Testis (tissue), 2 donors: ENCODE measurements at regions not wholly inside any gene's neighbourhood (a gene's known extent, or its start where the extent isn't known, plus 50 kb on each side); places are given as distances from the start of the nearest gene placed in this dataset.
"Not testable (repeated sequence)": the region's sequence is repeated elsewhere in the genome, so short reads cannot be mapped to it uniquely, and the experiment has no call there.

ENCODE experiments used
- DNase-seq: peaks from one replicate; pipeline ENCODE4 v3.0.0-alpha.2; 2019
- H3K27ac ChIP-seq, 2 donors: fragments of 200-600 bp; sonication (generic); one replicate each; pipeline ENCODE4 v1.5.1; 2019
- H3K27me3 ChIP-seq: fragments of 200-600 bp; sonication (generic); one replicate; pipeline ENCODE4 v1.5.1; 2019
- H3K36me3 ChIP-seq: fragments of 200-600 bp; sonication (generic); one replicate; pipeline ENCODE4 v1.5.1; 2017; ENCODE audit warnings: low read depth; ENCODE audit errors: missing control alignments
- H3K4me1 ChIP-seq: fragments of 200-600 bp; sonication (generic); one replicate; pipeline ENCODE4 v1.5.1; 2019
- H3K4me3 ChIP-seq, 2 donors: fragments of 200-600 bp; sonication (generic); one replicate each; pipeline ENCODE4 v1.5.1; 2017 to 2019
- H3K9me3 ChIP-seq: fragments of 200-600 bp; sonication (generic); one replicate; pipeline ENCODE4 v1.5.1; 2017
- POLR2A ChIP-seq: fragments of 450-650 bp; IDR thresholded peaks from one replicate; pipeline ENCODE4 v1.6.1; 2017; ENCODE audit warnings: antibody characterized with exemption, mild to moderate bottlenecking, moderate library complexity
- WGBS, 2 donors: methylation state at CpG; one replicate each; pipeline ENCODE4 v1.1.5; 2018; 5-methylcytosine and 5-hydroxymethylcytosine counted together
- intact Hi-C: fragments of 100-400 bp; cut with DNase I; formaldehyde crosslinking; loops from one replicate; pipeline ENCODE4 v1.15.1; 2023; ENCODE audit warnings: low total_unique reads
- TF ChIP-seq, protein P1 (sequence below), 3 experiments: fragments of 450-650 bp in 2 of 3; fragments of 200-600 bp in 1 of 3; sonication (generic) in 1 of 3; IDR thresholded peaks; one replicate each; pipeline ENCODE4 v1.5.1; 2016 to 2019; ENCODE audit warnings: antibody characterized with exemption in 3 of 3, mild to moderate bottlenecking in 2 of 3, moderate library complexity in 1 of 3

DNA sequence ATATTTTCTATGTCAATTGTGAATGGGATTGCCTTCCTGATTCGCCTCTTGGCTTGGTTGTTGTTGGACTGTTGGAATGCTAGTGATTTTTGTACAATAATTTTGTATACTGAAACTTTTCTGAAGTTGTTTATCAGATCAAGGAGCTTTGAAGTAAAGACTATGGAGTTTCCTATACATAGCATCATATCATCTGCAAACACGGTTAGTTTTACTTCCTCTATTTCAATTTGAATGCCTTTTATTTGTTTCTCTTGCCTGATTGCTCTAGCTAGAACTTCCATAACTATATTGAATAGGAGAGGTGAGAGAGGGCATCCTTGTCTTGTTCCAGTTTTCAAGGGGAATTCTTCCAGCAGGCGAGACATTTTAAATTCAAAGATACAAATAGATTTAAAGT is 226.5 kb downstream of the FBXO8 start:
- DNase-seq: no peak
- H3K27ac ChIP-seq: no peak overlapping the region
- 53 to 85% methylated on average over 3 of the region's 3 CpGs for WGBS, 2 donors
- no peak overlapping the region for H3K4me3 ChIP-seq
- intact Hi-C loops: no loop called here
- H3K4me1 ChIP-seq: no peaks in the 10 kb centered on the region
- H3K9me3 ChIP-seq: no peaks in the 10 kb centered on the region
- no peaks in the 10 kb centered on the region for H3K27me3 ChIP-seq
- no peaks in the 10 kb centered on the region for H3K36me3 ChIP-seq
- TF ChIP-seq, protein P1, sequence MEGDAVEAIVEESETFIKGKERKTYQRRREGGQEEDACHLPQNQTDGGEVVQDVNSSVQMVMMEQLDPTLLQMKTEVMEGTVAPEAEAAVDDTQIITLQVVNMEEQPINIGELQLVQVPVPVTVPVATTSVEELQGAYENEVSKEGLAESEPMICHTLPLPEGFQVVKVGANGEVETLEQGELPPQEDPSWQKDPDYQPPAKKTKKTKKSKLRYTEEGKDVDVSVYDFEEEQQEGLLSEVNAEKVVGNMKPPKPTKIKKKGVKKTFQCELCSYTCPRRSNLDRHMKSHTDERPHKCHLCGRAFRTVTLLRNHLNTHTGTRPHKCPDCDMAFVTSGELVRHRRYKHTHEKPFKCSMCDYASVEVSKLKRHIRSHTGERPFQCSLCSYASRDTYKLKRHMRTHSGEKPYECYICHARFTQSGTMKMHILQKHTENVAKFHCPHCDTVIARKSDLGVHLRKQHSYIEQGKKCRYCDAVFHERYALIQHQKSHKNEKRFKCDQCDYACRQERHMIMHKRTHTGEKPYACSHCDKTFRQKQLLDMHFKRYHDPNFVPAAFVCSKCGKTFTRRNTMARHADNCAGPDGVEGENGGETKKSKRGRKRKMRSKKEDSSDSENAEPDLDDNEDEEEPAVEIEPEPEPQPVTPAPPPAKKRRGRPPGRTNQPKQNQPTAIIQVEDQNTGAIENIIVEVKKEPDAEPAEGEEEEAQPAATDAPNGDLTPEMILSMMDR (IDR thresholded peaks at IDR 0.05): no peak
- TF ChIP-seq POLR2A: no peak

DNA sequence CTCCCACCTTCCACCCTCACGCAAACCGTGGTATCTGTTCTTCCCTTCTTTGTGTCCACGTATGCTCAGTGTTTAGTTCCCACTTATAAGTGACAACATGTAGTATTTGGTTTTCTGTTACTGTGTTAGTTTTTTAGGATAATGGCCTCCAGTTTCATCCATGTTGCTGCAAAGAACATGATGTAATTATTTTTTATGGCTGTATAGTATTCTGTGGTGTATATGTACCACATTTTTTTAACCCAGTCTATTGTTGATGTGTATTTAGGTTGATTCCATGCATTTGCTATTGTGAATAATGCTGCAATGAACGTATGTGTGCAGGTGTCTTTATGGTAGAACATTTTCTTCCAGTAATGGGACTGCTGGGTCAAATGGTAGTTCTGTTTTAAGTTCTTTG is 228.1 kb downstream of the FBXO8 start:
- no peak overlapping the region for H3K27ac ChIP-seq
- no peaks in the 10 kb centered on the region for H3K36me3 ChIP-seq
- intact Hi-C loops: no loop called here
- no peaks in the 10 kb centered on the region for H3K4me1 ChIP-seq
- H3K27me3 ChIP-seq: no peaks in the 10 kb centered on the region
- 84 to 96% methylated on average over 4 of the region's 4 CpGs for WGBS, 2 donors
- TF ChIP-seq, protein P1 (IDR thresholded peaks at IDR 0.05): no peak
- TF ChIP-seq POLR2A: no peak
- no peak overlapping the region for H3K4me3 ChIP-seq
- no peak for DNase-seq
- no peaks in the 10 kb centered on the region for H3K9me3 ChIP-seq

DNA sequence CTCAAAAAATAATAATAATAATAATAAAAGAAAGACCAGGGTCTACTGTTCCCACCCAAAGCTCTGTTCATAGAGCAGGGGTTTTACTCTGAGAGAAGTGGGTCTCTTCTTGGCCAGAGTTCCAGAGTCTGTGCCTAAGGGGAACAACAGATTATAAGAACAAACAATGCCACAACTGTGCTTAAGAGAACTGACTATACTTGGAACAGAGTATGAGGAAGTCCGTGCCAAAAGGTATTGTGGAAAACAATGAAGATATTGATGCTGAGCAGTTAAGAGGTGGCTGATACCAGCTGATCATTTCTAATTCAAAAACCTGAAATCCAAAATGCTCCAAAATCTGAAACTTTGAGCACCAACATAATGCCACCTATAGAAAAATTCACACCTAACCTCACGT is 229.6 kb downstream of the FBXO8 start:
- intact Hi-C loops: no loop called here
- WGBS, 2 donors: 77 to 91% methylated on average over 2 of the region's 2 CpGs
- Histone ChIP-seq H3K27ac (no peak overlapping the region), H3K4me1 (no peaks in the 10 kb centered on the region), H3K4me3 (no peak overlapping the region), H3K36me3 (no peaks in the 10 kb centered on the region), H3K9me3 (no peaks in the 10 kb centered on the region), H3K27me3 (no peaks in the 10 kb centered on the region)
- DNase-seq: no peak
- no peak for TF ChIP-seq POLR2A
- TF ChIP-seq, protein P1 (IDR thresholded peaks at IDR 0.05): no peak

DNA sequence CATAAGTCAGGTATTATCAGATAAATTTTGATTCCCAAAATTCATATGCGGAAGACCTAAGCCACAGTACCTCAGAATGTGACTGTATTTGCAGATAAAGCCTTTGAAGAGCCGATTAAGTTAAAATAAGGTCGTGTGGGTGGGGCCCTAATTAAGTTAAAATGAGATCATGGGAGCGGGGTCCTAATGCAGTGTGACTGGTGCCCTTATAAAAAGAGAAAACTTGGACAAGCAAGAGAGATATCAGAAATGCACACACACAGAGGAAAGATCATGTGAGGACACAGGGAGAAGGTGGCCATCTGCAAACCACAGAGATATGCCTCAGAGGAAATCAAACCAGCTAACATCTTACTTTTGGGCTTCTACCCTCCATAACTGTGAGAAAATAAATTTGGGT is 236.1 kb downstream of the FBXO8 start:
- no peaks in the 10 kb centered on the region for H3K9me3 ChIP-seq
- intact Hi-C loops: no loop called here
- H3K4me1 ChIP-seq: no peaks in the 10 kb centered on the region
- WGBS, 2 donors: 65 to 68% methylated on average over 4 of the region's 4 CpGs
- H3K4me3 ChIP-seq: no peak overlapping the region
- TF ChIP-seq, protein P1 (IDR thresholded peaks at IDR 0.05): no peak
- no peak for TF ChIP-seq POLR2A
- no peaks in the 10 kb centered on the region for H3K36me3 ChIP-seq
- no peak overlapping the region for H3K27ac ChIP-seq
- H3K27me3 ChIP-seq: no peaks in the 10 kb centered on the region
- no peak for DNase-seq

DNA sequence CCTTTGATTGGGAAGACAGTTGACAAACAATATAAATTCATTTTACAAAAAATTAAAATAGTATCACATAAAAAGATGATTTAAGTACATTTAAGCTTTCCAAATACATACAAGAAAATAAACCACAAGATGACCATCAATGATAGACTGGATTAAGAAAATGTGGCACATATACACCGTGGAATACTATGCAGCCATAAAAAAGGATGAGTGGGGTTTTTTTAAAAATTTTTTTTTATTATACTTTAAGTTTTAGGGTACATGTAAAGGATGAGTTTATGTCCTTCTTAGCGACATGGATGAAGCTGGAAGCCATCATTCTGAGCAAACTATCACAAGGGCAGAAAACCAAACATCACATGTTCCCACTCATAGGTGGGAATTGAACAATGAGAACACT is 237.6 kb downstream of the FBXO8 start:
- H3K4me1 ChIP-seq, H3K9me3 ChIP-seq, H3K4me3 ChIP-seq, DNase-seq, H3K36me3 ChIP-seq, H3K27me3 ChIP-seq, H3K27ac ChIP-seq, intact Hi-C loops: not testable (repeated sequence)
- WGBS, 2 donors: 81 to 90% methylated on average over 2 of the region's 2 CpGs
